HL-60 (cell line): ENCODE measurements at regions not wholly inside any gene's neighbourhood (a gene's known extent, or its start where the extent isn't known, plus 50 kb on each side); places are given as distances from the start of the nearest gene placed in this dataset.

Source experiments
- DNase-seq, 2 experiments: peaks; one replicate each; pipeline ENCODE4 v3.0.0-alpha.2; 2010 to 2020; ENCODE audit warnings: low read depth in 1 of 2, low spot score in 1 of 2
- H3K27ac ChIP-seq: fragments of 250-450 bp; sonication (Bioruptor Pico); replicated peaks from 2 replicates; pipeline ENCODE4 v1.5.1; 2020; ENCODE audit warnings: mild to moderate bottlenecking, moderate library complexity
- H3K27me3 ChIP-seq: fragments of 250-450 bp; sonication (Bioruptor Pico); 2 replicates; pipeline ENCODE4 v1.5.1; 2021; ENCODE audit warnings: mild to moderate bottlenecking, moderate library complexity; ENCODE audit not compliant: insufficient read depth, poor library complexity, severe bottlenecking
- H3K4me3 ChIP-seq: replicated peaks from 2 replicates; pipeline ENCODE4 v1.5.1; 2011; ENCODE audit warnings: mild to moderate bottlenecking, control low read depth, low read length; ENCODE audit not compliant: insufficient read depth
- CTCF ChIP-seq: IDR thresholded peaks from one replicate; pipeline ENCODE4 v1.5.1; 2011; ENCODE audit warnings: low read length, control low read depth, inconsistent platforms; ENCODE audit not compliant: insufficient read depth
- GABPA ChIP-seq: IDR thresholded peaks from 2 replicates; pipeline ENCODE4 v1.6.1; 2012; ENCODE audit warnings: low read depth
- POLR2AphosphoS5 ChIP-seq: IDR thresholded peaks from 2 replicates; pipeline ENCODE4 v1.6.1; 2012; ENCODE audit warnings: low read depth
- REST ChIP-seq: IDR thresholded peaks from 2 replicates; pipeline ENCODE4 v1.6.1; 2012; ENCODE audit warnings: low read depth; ENCODE audit not compliant: insufficient replicate concordance
- SPI1 ChIP-seq: IDR thresholded peaks from 2 replicates; pipeline ENCODE4 v1.6.1; 2012; ENCODE audit warnings: low read depth, mild to moderate bottlenecking, borderline replicate concordance

GRCh38 chr2:167388901-167389300 lies 500.6 kb downstream of the XIRP2 start:
- Histone ChIP-seq H3K4me3 (no peak overlapping the region), H3K27ac (no peak overlapping the region), H3K27me3 (no peaks in the 10 kb centered on the region)
- no peak for TF ChIP-seq CTCF
- TF ChIP-seq SPI1, result no peak
- TF ChIP-seq POLR2AphosphoS5, result no peak
- no peak for TF ChIP-seq GABPA
- no peak for TF ChIP-seq REST
- no peak for DNase-seq

GRCh38 chr2:167388497-167388896 lies 500.2 kb downstream of the XIRP2 start:
- no peak overlapping the region for H3K4me3 ChIP-seq
- no peaks in the 10 kb centered on the region for H3K27me3 ChIP-seq
- no peak overlapping the region for H3K27ac ChIP-seq
- TF ChIP-seq POLR2AphosphoS5 (no peak), SPI1 (no peak), CTCF (no peak), GABPA (no peak), REST (no peak)
- no peak for DNase-seq

GRCh38 chr2:167386694-167387093 lies 498.4 kb downstream of the XIRP2 start:
- no peak for DNase-seq
- no peak for TF ChIP-seq GABPA
- no peak for TF ChIP-seq POLR2AphosphoS5
- no peak for TF ChIP-seq REST
- no peak for TF ChIP-seq SPI1
- no peak for TF ChIP-seq CTCF
- Histone ChIP-seq H3K27me3 (no peaks in the 10 kb centered on the region), H3K4me3 (no peak overlapping the region), H3K27ac (no peak overlapping the region)
